ENCODE measurements at regions not wholly inside any gene's neighbourhood (a gene's known extent, or its start where the extent isn't known, plus 50 kb on each side); places are given as distances from the start of the nearest gene placed in this dataset.
"Not testable (repeated sequence)": the region's sequence is repeated elsewhere in the genome, so short reads cannot be mapped to it uniquely, and the experiment has no call there.

DNA sequence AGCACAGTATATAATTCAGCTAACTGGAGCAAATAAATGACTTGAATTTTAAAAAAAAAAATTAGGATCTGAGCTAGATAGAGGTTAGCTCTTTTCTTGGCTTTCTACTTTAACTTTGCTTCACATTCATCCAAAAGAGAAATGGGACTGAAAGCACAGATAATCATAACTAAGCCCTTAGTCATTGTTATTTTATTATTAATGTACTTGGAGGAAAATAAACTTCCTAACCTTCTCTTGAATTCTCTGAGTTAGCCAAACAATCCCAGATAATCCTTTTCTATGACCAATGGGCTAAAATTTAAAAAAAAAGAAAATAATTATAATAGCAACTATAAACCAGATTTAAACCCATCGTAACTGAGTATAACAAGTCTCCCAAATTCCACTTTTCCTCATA lies 57.6 kb upstream of the RASA1 start:
- ATAC-seq = no peak
- no peak for DNase-seq
- intact Hi-C loops (cut with DNase I, micrococcal nuclease) = no loop called here

DNA sequence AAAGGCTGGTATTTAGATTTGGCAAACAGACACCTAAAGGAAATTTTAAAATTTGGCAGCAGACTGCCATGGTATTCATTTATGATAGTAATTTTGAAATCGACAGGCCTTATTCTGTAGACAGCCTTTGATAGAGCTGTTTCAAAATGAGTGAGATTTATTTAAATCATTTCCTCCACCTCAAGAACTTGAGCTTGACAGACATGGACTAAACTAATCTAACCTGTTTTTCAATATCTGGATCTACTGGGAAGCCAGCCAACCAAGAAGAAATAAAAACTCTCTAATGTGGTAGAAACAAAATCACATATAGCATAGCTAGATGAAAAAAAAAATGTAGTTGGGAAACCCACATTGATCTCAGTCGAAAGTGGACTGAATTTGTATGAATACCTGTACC lies 56.9 kb upstream of the RASA1 start:
- intact Hi-C loops (cut with DNase I, micrococcal nuclease) = no loop called here
- DNase-seq (no peak), ATAC-seq (peak; percentile 95)

DNA sequence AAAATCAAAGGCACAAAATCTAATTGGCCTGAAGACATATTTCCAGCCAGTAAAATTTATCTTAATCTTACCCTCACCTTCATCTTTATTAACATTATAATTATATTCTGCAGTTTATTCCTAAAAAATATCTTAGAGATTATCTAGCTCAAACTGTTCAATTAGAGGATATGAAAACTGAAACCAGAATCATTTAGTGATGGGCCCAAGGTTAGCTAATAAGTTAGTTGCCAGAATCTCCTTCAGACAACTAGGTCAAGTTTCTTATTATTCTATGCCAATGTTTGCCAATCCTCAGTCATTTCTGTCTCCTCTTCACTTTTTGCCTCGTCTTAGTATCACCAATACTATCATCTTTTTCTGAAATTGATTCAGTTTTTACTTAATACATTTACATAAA lies 56.0 kb upstream of the RASA1 start:
- ATAC-seq (no peak), DNase-seq (no peak)
- intact Hi-C loops (cut with DNase I, micrococcal nuclease) = no loop called here

DNA sequence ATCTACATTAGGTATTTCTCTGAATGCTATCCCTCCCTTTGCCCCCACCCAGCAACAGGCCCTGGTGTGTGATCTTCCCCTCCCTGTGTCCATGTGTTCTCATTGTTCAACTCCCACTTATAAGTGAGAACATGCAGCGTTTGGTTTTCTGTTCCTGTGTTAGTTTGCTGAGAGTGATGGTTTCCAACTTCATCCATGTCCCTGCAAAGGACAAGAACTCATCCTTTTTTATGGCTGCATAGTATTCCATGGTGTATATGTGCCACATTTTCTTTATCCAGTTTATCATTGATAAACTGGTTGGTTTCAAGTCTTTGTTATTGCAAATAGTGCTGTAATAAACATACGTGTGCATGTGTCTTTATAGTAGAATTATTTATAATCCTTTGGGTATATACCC lies 55.5 kb upstream of the RASA1 start:
- ATAC-seq; DNase-seq; intact Hi-C loops (cut with DNase I, micrococcal nuclease): not testable (repeated sequence)

- intact Hi-C loops (cut with DNase I, micrococcal nuclease); DNase-seq; ATAC-seq: not testable (repeated sequence)
Measured at GRCh38 chr5:87217480-87217879, 50.2 kb upstream of the RASA1 start.

Small RNAs in the stretch of these regions (microRNA-seq; reads per million reads assigned to microRNA genes)
- gene MIR4280 = 0 reads per million in 2 donors
